Immature natural killer cell (primary cell): ENCODE measurements at regions not wholly inside any gene's neighbourhood (a gene's known extent, or its start where the extent isn't known, plus 50 kb on each side); places are given as distances from the start of the nearest gene placed in this dataset.

ENCODE experiments used
- DNase-seq, 3 donors: peaks; one replicate each; pipeline ENCODE4 v3.0.0; 2022; ENCODE audit warnings: mixed read lengths in 1 of 3
- H3K27ac Mint-ChIP-seq, 6 donors: one replicate each; pipeline ENCODE4 v1.8.0; 2020; ENCODE audit warnings: mixed read lengths in 6 of 6, mild to moderate bottlenecking in 5 of 6, inconsistent platforms in 4 of 6, moderate library complexity in 3 of 6
- H3K27me3 Mint-ChIP-seq, 3 donors: one replicate each; pipeline ENCODE4 v1.8.0; 2020 to 2021; ENCODE audit warnings: low read depth in 3 of 3, mild to moderate bottlenecking in 3 of 3, mixed read lengths in 3 of 3, moderate library complexity in 3 of 3, inconsistent platforms in 1 of 3
- H3K36me3 Mint-ChIP-seq, 3 donors: one replicate each; pipeline ENCODE4 v1.8.0; 2020; ENCODE audit warnings: mixed read lengths in 3 of 3, inconsistent platforms in 2 of 3, mild to moderate bottlenecking in 2 of 3
- H3K4me1 Mint-ChIP-seq, 2 donors: one replicate each; pipeline ENCODE4 v1.8.0; 2020; ENCODE audit warnings: inconsistent platforms in 2 of 2, mild to moderate bottlenecking in 2 of 2, mixed read lengths in 2 of 2, moderate library complexity in 1 of 2
- H3K4me3 Mint-ChIP-seq, 5 donors: one replicate each; pipeline ENCODE4 v1.8.0; 2020; ENCODE audit warnings: mild to moderate bottlenecking in 5 of 5, mixed read lengths in 5 of 5, inconsistent platforms in 3 of 5, moderate library complexity in 3 of 5
- H3K9me3 Mint-ChIP-seq, 6 donors: one replicate each; pipeline ENCODE4 v1.8.0; 2020; ENCODE audit warnings: mild to moderate bottlenecking in 6 of 6, mixed read lengths in 6 of 6, inconsistent platforms in 4 of 6, moderate library complexity in 3 of 6

DNA sequence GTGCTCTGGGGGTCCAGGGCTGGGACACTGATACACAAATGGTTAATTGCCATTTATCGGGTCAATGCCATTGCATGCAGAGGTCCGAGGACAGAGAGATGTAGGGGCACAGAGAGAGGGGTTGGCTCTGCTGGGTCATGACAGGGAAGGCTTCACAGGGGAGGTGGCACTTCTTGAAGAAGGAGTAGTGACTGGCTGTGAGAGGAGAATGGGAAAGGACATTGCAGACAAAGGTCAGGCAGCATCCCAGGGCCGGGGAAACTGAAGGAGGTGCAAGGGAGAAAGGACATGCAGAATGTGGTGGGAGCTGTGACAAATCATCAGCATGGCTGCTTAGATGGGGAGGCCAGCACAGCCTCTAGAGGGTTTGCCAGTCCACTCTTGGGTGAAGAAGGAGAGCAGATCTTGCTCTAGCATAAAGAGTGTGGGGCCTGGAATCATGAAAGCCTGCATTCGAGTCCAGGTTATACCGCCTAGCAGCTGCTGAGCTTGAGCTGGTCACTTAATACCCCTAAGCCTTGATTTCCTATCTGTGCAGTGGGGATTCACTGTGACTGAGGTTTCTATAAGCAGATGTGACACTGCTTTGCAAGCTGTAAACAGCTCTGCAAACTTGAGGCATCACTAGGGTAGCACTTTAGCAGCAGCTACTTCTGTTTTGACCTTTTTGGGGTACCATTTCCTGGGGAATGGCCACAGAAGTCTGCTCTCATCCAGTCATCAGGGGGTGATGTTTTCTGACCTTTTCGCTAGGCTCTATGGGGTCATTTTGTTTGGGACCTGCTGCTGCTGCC is 59.2 kb upstream of the EPS8L3 start:
- peak in 1 of 3 donors; percentile 15 for DNase-seq
- Mint-ChIP-seq H3K4me3 (peak overlapping the region in 1 of 5 donors; percentile 33), H3K36me3 (no peaks in the 10 kb centered on the region), H3K4me1 (peaks cover 3 to 10% of the 10 kb centered on the region in 2 donors), H3K27me3 (peaks cover 0 to 5% (median 4%) of the 10 kb centered on the region in 3 donors), H3K27ac (peak overlapping the region in 2 of 6 donors; percentile 79 to 83), H3K9me3 (peaks cover 0 to 2% (median 0%) of the 10 kb centered on the region in 6 donors)

DNA sequence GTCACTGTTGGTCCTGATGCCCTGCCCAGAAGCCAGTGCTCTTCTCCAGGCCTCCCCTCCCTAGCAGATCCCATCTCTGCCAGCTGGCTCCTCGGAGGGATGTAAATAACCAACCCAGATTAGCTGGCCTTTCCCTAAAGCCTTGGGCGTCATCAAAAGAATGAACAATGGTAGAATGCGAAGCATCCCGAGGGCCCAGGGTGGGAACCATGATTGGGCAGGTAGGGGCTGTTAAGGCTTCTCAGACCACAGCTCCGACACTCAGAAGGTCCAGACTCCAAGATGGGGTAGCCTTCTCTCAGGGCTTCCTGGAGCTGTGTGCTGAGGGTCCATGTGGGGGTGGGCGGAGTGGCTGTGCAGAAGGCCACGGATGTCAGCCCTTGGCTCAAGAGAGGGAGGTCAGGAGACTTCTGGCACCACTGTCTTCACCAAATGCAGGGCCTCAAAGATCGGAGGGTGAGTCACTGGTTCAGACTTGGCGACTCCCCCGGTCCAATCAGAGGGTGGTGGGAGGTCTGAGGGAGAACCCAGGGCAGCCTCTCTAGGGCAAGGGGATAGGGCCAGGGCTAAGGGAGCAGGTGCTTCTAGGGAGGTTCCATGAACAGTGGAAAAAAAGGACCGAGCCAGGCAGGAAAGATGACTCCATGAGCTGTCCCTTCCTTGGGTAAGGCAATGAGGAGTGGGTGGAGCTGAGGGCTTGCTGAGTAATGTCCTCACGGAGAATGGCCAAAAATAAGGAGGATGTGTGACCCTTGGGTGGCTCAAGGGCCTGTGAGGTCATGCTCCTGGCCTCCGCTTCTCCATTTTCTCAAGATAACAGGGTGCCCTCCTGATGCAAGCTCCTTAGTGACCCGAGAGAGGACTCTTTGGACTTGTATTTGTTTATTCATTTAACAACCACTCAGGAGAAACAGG is 58.4 kb upstream of the EPS8L3 start:
- Mint-ChIP-seq H3K9me3 (no peaks in the 10 kb centered on the region), H3K4me1 (peaks cover 3 to 10% of the 10 kb centered on the region in 2 donors), H3K27me3 (peaks cover 0 to 5% (median 4%) of the 10 kb centered on the region in 3 donors), H3K27ac (peak overlapping the region in 2 of 6 donors; percentile 79 to 83), H3K36me3 (no peaks in the 10 kb centered on the region), H3K4me3 (no peak overlapping the region)
- DNase-seq = no peak

DNA sequence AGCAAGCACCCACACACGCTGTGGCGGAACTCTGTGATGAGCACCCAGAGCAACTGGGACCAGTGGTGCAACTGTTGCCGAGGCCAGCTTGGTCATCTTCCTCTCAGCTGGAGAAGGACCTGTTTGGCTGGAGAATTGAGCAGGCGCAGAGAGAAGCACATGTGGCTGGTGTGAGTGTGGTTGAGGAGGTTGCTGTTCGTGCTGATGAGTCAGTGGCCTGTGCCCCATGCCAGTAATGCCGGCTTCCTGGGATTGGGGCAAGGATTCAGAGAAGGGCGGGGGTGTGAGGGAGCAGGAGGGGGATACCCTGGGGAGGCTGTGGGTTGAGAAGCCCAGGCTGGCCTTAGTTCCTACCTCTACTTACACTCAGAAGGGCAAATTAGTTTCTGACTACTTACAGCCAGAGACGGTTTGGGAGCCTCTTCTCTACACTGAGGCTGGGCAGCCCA is 57.5 kb upstream of the EPS8L3 start:
- DNase-seq = no peak
- Mint-ChIP-seq H3K4me3 (no peak overlapping the region), H3K9me3 (no peaks in the 10 kb centered on the region), H3K36me3 (peaks cover 0 to 4% (median 0%) of the 10 kb centered on the region in 3 donors), H3K27me3 (peaks cover 0 to 5% (median 4%) of the 10 kb centered on the region in 3 donors), H3K27ac (peak overlapping the region in 2 of 6 donors; percentile 12 to 37), H3K4me1 (peaks cover 3 to 10% of the 10 kb centered on the region in 2 donors)

DNA sequence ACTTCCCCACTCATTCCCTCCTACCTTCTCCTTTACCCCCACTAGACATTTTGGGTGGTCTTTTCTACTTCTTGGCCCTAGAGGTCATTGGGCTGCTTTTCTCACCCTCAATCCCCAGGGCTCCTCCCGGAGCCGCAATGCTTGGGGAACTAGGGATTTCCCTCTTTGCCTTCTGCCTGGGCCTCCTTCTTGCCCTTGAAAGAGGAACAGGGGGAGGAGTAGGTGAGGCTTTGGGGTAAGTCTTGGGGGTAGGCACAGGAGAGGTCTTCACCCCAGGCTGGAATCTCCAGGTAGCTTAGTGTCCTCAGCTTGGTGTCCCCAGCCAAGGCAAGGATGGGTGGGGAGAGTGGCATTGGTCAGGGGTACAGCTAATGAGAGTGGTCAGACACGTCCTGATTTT is 56.2 kb upstream of the EPS8L3 start:
- H3K9me3 Mint-ChIP-seq = peaks cover 0 to 5% (median 0%) of the 10 kb centered on the region in 6 donors
- H3K36me3 Mint-ChIP-seq = peaks cover 0 to 8% (median 3%) of the 10 kb centered on the region in 3 donors
- no peak for DNase-seq
- H3K27me3 Mint-ChIP-seq = peaks cover 0 to 5% (median 4%) of the 10 kb centered on the region in 3 donors
- no peak overlapping the region for H3K27ac Mint-ChIP-seq
- H3K4me3 Mint-ChIP-seq = no peak overlapping the region
- H3K4me1 Mint-ChIP-seq = no peaks in the 10 kb centered on the region

DNA sequence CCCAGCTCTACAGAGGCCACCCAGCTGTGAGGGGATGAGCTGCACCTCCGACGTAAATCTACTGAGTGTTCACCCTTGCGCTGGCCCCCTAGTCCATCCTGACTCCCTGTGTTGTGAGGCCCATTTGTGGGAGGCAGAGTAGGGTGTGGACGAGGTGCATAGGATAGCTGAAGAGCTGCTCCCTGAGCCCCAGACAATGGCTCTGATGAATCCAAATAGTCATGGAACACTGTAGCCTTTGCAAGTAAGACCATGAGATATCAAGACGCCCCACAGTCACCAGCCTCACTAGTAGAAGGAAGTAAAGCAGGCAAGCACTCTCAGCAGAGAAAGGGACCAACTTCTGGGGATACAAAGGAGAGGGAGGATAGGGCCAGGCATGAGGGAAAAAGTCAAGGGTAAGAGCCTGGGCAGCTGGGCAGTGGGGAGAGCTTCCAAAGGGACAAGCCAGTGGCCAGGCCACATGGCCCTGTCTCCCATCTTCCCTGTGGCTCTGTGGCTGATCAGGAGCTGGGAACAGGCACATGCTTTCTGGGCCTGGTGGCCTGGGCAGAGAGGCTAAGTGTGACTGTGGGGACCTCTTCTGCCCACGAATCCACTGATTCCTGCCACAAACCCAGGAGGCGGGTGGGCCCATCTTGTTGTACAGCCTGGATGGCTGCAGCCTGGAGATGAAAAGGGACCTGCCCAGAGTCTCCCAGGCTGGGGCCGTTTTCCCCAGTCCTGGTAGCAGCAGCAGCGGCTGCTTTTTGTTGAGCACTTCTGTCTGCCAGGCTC is 55.5 kb upstream of the EPS8L3 start:
- Mint-ChIP-seq H3K4me1 (no peaks in the 10 kb centered on the region), H3K27ac (no peak overlapping the region), H3K4me3 (no peak overlapping the region), H3K27me3 (peaks cover 0 to 5% (median 4%) of the 10 kb centered on the region in 3 donors), H3K9me3 (peaks cover 0 to 5% (median 0%) of the 10 kb centered on the region in 6 donors), H3K36me3 (peaks cover 0 to 8% (median 3%) of the 10 kb centered on the region in 3 donors)
- DNase-seq = no peak

DNA sequence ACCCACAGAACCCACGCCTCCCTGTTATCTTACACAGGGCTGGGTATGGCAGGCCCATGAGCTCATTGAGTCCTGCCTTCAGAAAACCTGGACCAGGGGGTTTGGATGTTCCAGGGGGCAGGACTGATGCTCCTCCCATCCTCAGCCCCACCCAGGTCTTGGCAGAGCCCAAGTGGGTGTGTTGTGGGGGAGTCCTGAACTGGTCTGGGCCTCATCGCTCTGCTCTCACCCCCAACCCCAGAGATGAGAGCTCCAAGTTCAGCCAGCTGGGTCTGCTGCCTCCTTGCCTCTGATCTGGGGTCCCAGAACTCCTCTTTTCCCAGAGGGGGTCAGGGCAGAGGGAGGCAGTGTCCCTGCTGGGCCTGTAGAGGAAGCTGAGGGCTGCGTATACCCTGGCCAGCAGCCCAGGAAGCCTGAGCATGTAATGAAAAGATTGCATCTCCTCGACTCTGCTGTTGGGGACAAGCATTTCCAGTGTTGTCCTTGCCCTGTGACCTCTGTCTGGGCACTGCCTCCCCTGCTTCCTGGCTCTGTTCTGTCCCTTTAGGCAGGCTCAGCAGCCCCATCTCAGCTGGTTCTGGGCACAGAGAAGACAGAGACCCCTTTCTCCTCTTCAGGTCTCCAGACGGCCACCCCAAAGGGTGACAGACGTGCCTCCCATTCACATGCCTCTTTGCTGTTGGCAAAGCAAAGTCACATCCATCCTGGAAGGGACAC is 54.7 kb upstream of the EPS8L3 start:
- no peak for DNase-seq
- H3K9me3 Mint-ChIP-seq = peaks cover 0 to 5% (median 0%) of the 10 kb centered on the region in 6 donors
- no peak overlapping the region for H3K4me3 Mint-ChIP-seq
- H3K36me3 Mint-ChIP-seq = peaks cover 0 to 8% (median 3%) of the 10 kb centered on the region in 3 donors
- peaks cover 0 to 5% (median 2%) of the 10 kb centered on the region in 3 donors for H3K27me3 Mint-ChIP-seq
- H3K4me1 Mint-ChIP-seq = no peaks in the 10 kb centered on the region
- H3K27ac Mint-ChIP-seq = no peak overlapping the region

DNA sequence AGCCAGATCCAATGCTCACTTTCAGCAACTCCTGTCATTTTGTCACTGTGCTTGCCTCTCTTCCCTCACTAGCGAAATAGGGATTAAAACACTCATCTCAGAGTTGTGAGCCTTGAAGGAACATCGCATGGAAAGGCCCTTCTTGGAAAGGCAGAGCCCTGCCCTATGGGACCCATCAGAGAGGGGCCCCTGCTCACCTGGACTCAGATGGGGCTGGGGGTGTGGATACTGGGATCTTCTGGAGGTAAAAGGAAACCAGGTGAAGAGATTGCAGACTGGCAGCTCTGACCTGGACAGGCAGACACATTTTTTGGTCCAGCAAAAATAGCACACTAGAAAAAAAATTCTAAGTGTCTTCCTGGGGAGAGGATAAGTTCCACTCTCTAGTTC is 54.2 kb upstream of the EPS8L3 start:
- Mint-ChIP-seq H3K4me3 (no peak overlapping the region), H3K9me3 (peaks cover 0 to 5% (median 0%) of the 10 kb centered on the region in 6 donors), H3K4me1 (no peaks in the 10 kb centered on the region), H3K27ac (no peak overlapping the region), H3K27me3 (peaks cover 0 to 8% (median 2%) of the 10 kb centered on the region in 3 donors), H3K36me3 (peaks cover 0 to 8% (median 3%) of the 10 kb centered on the region in 3 donors)
- DNase-seq = no peak

DNA sequence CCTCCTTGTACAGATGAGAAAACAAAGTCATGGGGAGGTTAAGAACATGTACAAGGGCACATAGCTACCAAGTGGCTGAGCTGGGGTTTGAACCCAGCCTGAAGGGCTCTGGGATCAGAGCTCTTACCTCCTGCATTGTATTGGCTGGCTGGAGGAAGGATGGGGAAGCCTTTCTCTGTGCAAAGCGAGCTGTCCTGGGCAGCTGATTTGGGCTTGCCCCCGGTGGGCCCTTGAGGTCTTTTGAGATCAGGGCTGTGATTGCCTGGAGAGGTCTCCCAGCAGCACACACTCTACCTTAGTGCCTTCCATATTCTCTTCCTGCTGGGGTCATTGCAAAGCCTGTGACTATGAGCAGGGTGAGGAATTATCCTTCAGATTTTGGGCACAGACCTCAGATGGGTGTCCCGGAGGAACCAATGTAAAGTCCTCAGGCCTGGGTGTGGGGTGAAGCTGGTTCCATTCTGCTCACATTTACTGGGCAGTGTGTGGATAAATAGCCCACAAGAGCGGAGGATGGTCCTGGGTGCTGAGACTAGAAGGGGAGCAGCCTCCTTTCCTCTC is 53.3 kb upstream of the EPS8L3 start:
- Mint-ChIP-seq H3K9me3 (peaks cover 0 to 5% (median 0%) of the 10 kb centered on the region in 6 donors), H3K4me1 (no peaks in the 10 kb centered on the region), H3K27me3 (peaks cover 0 to 10% (median 2%) of the 10 kb centered on the region in 3 donors), H3K36me3 (peaks cover 0 to 8% (median 3%) of the 10 kb centered on the region in 3 donors), H3K27ac (no peak overlapping the region), H3K4me3 (no peak overlapping the region)
- no peak for DNase-seq

DNA sequence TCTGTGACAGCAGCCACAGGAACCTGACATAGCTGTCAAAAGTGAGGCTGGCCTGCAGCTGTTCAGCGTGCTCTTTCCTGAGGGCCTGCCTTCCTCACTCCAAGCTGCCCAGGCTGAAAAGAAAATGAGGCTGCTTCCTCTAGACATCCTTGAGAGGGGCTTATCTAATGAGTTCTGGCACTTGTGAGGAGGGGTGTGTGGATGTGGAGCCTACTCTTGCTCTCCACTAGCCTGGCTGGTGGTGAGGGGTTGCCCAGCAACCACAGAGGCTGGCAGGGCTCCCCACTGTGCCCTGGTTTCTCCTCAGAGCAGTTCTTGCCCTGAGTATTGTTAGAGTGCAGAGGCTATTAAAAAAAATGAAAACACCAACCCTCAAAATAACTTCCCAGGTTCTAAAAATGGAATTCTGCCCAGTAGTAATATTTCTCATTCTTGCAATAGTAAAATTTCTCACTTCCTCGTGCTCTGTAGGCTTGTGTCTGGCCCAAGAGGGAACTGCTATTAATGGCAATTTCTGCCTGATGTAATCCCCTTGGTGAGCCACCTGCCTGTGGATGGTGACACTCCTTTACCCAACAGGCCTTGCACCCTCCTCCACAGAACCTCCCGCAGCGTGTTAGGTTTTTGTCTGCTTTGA is 52.6 kb upstream of the EPS8L3 start:
- peaks cover 0 to 5% (median 0%) of the 10 kb centered on the region in 6 donors for H3K9me3 Mint-ChIP-seq
- peaks cover 0 to 8% (median 3%) of the 10 kb centered on the region in 3 donors for H3K36me3 Mint-ChIP-seq
- no peaks in the 10 kb centered on the region for H3K4me1 Mint-ChIP-seq
- H3K4me3 Mint-ChIP-seq = no peak overlapping the region
- H3K27me3 Mint-ChIP-seq = peaks cover 0 to 12% (median 2%) of the 10 kb centered on the region in 3 donors
- no peak for DNase-seq
- no peak overlapping the region for H3K27ac Mint-ChIP-seq

DNA sequence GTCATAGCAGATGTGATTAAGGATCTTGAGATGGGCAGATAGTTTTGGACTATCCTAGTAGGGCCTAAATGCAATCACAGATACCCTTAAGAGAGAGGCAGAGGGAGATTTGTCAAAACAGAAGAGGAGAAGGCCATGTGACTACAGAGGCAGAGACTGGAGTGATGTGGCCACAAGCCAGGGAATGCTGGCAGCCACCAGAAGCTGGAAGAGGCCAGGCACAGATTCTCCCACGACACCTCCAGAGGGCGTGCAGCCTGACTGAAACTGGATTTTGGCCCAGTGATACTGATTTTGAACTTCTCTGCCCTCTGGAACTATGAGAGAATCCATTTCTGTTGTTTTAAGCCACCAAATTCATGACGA is 52.1 kb upstream of the EPS8L3 start:
- no peak for DNase-seq
- peak overlapping the region in 1 of 5 donors; percentile 30 for H3K4me3 Mint-ChIP-seq
- peaks cover 0 to 5% (median 0%) of the 10 kb centered on the region in 6 donors for H3K9me3 Mint-ChIP-seq
- H3K27ac Mint-ChIP-seq = peak overlapping the region in 1 of 6 donors; percentile 12
- H3K4me1 Mint-ChIP-seq = no peaks in the 10 kb centered on the region
- H3K36me3 Mint-ChIP-seq = peaks cover 0 to 8% (median 3%) of the 10 kb centered on the region in 3 donors
- peaks cover 0 to 9% (median 0%) of the 10 kb centered on the region in 3 donors for H3K27me3 Mint-ChIP-seq

DNA sequence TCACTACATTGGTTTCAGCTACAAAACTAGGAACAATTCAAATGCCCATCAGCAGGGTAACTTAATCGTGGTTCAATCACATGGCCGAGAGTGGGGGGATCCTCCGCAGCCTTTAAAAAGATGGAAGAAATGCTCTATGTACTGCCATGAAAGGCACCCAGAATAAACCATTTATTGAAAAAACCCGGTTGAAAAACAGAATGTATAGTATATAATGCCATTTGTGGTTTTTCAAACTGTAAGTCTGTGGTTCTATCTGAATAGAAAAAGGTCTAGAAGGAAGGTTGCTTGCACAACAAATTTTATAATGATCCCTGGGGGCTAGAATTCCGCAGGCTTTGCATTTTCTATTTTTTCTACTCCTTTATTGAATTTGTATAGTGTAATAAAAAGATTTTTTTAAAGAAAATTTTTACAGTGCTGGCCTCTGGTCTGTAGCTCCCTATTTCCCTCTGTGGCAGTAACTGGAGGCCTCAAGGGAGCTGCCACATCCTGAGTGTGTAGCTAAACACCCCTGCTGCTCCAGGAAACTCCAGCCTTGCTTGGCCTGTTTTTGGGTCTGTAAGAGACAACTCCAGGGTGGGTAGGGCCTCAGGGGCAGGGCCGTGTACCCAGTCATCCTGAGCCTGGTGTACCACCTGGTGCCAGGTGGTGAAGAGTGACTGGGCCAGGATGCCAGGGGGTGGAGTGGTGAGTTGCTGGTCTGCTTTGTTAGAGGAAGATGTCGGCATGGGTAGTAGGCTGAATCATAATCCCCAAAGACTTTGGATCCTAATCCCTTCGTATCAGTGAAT is 51.5 kb upstream of the EPS8L3 start:
- H3K4me1 Mint-ChIP-seq = no peaks in the 10 kb centered on the region

More for the DNA sequence above, 51.5 kb upstream of the EPS8L3 start:
- Mint-ChIP-seq H3K27me3 (peaks cover 0 to 9% (median 0%) of the 10 kb centered on the region in 3 donors), H3K9me3 (peaks cover 0 to 5% (median 0%) of the 10 kb centered on the region in 6 donors), H3K27ac (no peak overlapping the region), H3K36me3 (peaks cover 0 to 8% (median 3%) of the 10 kb centered on the region in 3 donors), H3K4me3 (no peak overlapping the region)
- DNase-seq = no peak
